ENCODE measurements at regions not wholly inside any gene's neighbourhood (a gene's known extent, or its start where the extent isn't known, plus 50 kb on each side); places are given as distances from the start of the nearest gene placed in this dataset.

- H3K4me3 ChIP-seq (ENCODE audit: low read depth, low read length): peak overlapping the region; percentile 36
- DNase-seq (ENCODE audit: low read depth): peak; percentile 93
- TF ChIP-seq CTCF (IDR thresholded peaks at IDR 0.05; ENCODE audit: insufficient read depth, low read depth, low read length, missing control alignments): no peak
Observed at GRCh38 chr22:22168190-22168940, 76.2 kb upstream of the VPREB1 start.

GRCh38 chr22:22167791-22168189 lies 76.8 kb upstream of the VPREB1 start:
- TF ChIP-seq CTCF (IDR thresholded peaks at IDR 0.05; ENCODE audit: insufficient read depth, low read depth, low read length, missing control alignments): no peak
- H3K4me3 ChIP-seq (ENCODE audit: low read depth, low read length): peak overlapping the region; percentile 36
- DNase-seq (ENCODE audit: low read depth): peak; percentile 90

GRCh38 chr22:22166941-22167713 lies 77.5 kb upstream of the VPREB1 start:
- no peak for TF ChIP-seq CTCF (IDR thresholded peaks at IDR 0.05; ENCODE audit: insufficient read depth, low read depth, low read length, missing control alignments)
- DNase-seq (ENCODE audit: low read depth): no peak
- H3K4me3 ChIP-seq (ENCODE audit: low read depth, low read length): no peak overlapping the region

DNA sequence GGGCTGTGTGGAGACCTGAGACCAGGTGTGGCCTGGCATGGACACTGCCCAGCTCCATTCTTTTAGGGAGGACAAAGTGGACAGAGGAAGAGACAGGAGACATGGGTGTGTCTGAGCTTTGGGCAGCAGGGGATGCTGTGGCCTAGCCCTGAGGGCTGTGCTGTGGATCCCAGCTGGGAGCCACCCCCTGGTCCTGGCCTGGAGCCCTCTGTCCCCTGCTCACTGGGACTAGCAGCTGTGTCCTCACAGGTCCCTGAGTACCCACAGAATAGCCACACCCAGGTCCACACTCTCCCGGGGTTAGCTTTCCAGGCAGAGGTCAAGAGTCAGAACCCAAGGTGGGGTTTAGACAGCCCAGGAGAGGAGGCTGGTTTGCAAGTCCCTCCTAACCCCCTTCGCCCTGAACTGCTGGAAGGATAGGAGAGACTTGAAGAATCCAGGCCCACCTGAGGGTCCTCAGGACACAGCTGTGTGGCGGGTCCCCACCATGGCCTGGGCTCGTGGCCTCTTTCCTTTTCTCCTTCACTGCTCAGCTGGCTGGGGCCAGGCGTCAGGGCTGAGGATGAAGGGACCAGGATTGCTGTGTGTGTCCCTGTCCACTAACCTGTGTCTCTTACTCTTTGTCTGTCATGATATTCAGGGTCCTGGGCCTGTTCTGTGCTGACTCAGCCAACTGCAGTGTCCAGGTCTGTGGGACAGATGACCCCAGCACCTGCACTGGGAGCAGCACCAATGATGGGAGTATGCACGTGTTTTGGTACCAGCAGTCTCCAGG lies 78.5 kb upstream of the VPREB1 start:
- TF ChIP-seq CTCF (IDR thresholded peaks at IDR 0.05; ENCODE audit: insufficient read depth, low read depth, low read length, missing control alignments): no peak
- DNase-seq (ENCODE audit: low read depth): no peak
- no peak overlapping the region for H3K4me3 ChIP-seq (ENCODE audit: low read depth, low read length)

- TF ChIP-seq CTCF (IDR thresholded peaks at IDR 0.05; ENCODE audit: insufficient read depth, low read depth, low read length, missing control alignments): no peak
- DNase-seq (ENCODE audit: low read depth): no peak
- H3K4me3 ChIP-seq (ENCODE audit: low read depth, low read length): no peak overlapping the region
Observed at GRCh38 chr22:22164541-22165272, 79.9 kb upstream of the VPREB1 start.

All from GM12865 (cell line).